T-helper 2 cell treated with Interferon-gamma antibody and Interleukin-4, amounts not matched to agents 100 ng/mL and 5 ng/mL, for 36 hours (primary cell): ENCODE measurements at regions not wholly inside any gene's neighbourhood (a gene's known extent, or its start where the extent isn't known, plus 50 kb on each side); places are given as distances from the start of the nearest gene placed in this dataset.

Source experiments
- intact Hi-C: fragments of 100-400 bp; cut with micrococcal nuclease; formaldehyde crosslinking; loops from one replicate; pipeline ENCODE4 v1.15.1; 2023

GRCh38 chr2:831622-832021 is 119.0 kb upstream of the SNTG2 start:
- intact Hi-C loops: no loop called here

- intact Hi-C loops: no loop called here
These were observed 119.5 kb upstream of the SNTG2 start for GRCh38 chr2:831225-831536.

GRCh38 chr2:830419-831224 is 120.0 kb upstream of the SNTG2 start:
- intact Hi-C loops: no loop called here

- intact Hi-C loops: no loop called here
These were observed 121.6 kb upstream of the SNTG2 start for GRCh38 chr2:829047-829446.

- intact Hi-C loops: no loop called here
These were observed 125.7 kb upstream of the SNTG2 start for GRCh38 chr2:824954-825353.

- intact Hi-C loops: no loop called here
These were observed 126.1 kb upstream of the SNTG2 start for GRCh38 chr2:824524-824923.

GRCh38 chr2:821546-821945 is 129.1 kb upstream of the SNTG2 start:
- intact Hi-C loops: no loop called here

GRCh38 chr2:819601-820000 is 131.0 kb upstream of the SNTG2 start:
- intact Hi-C loops: no loop called here

GRCh38 chr2:819121-819520 is 131.5 kb upstream of the SNTG2 start:
- intact Hi-C loops: no loop called here

- intact Hi-C loops: no loop called here
These were observed 133.2 kb upstream of the SNTG2 start for GRCh38 chr2:817336-818015.

- intact Hi-C loops: no loop called here
These were observed 134.4 kb upstream of the SNTG2 start for GRCh38 chr2:816278-816677.

GRCh38 chr2:810397-810796 is 133.2 kb upstream of the TMEM18 start:
- intact Hi-C loops: no loop called here

GRCh38 chr2:807300-807699 is 130.1 kb upstream of the TMEM18 start:
- intact Hi-C loops: no loop called here

GRCh38 chr2:805664-806063 is 128.5 kb upstream of the TMEM18 start:
- intact Hi-C loops: no loop called here

- intact Hi-C loops: no loop called here
These were observed 120.8 kb upstream of the TMEM18 start for GRCh38 chr2:797993-798392.

GRCh38 chr2:797556-797955 is 120.3 kb upstream of the TMEM18 start:
- intact Hi-C loops: no loop called here

- intact Hi-C loops: no loop called here
These were observed 119.2 kb upstream of the TMEM18 start for GRCh38 chr2:796141-796985.

GRCh38 chr2:795531-796041 is 118.4 kb upstream of the TMEM18 start:
- intact Hi-C loops: no loop called here

GRCh38 chr2:794554-795241 is 117.5 kb upstream of the TMEM18 start:
- intact Hi-C loops: no loop called here

GRCh38 chr2:793236-793635 is 116.0 kb upstream of the TMEM18 start:
- intact Hi-C loops: no loop called here

GRCh38 chr2:792687-793086 is 115.5 kb upstream of the TMEM18 start:
- intact Hi-C loops: no loop called here
